ENCODE measurements at regions not wholly inside any gene's neighbourhood (a gene's known extent, or its start where the extent isn't known, plus 50 kb on each side); places are given as distances from the start of the nearest gene placed in this dataset.

GRCh38 chr20:50305636-50306477, 115.2 kb downstream of the CEBPB start:
- CTCF ChIA-PET, result interaction anchor here (0.6 kb wide), 1 partner anchor 61 kb away, joined by 3 read pairs; no protein-coding TSS in a partner anchor
- intact Hi-C loops (cut with micrococcal nuclease; ENCODE audit: unreplicated experiment), result no loop called here
- no peak overlapping the region for H3K4me3 Mint-ChIP-seq (ENCODE audit: low read depth, unreplicated experiment)
- H3K36me3 Mint-ChIP-seq (ENCODE audit: insufficient read depth, unreplicated experiment), result no peaks in the 10 kb centered on the region
- peak overlapping the region; percentile 2 for H3K27ac Mint-ChIP-seq (ENCODE audit: unreplicated experiment)
- no peak for DNase-seq
- BruUV-seq (replicated peaks), result no TSS peak
- peaks cover 10% of the 10 kb centered on the region for H3K27me3 Mint-ChIP-seq (ENCODE audit: unreplicated experiment)
- H3K9me3 Mint-ChIP-seq (ENCODE audit: low read depth, unreplicated experiment), result no peaks in the 10 kb centered on the region
- no peak for TF ChIP-seq CTCF (IDR thresholded peaks at IDR 0.05; ENCODE audit: unreplicated experiment)
- peaks cover 57% of the 10 kb centered on the region for H3K4me1 Mint-ChIP-seq (ENCODE audit: low read depth, unreplicated experiment)

GRCh38 chr20:50306478-50307423, 116.1 kb downstream of the CEBPB start:
- TF ChIP-seq CTCF (IDR thresholded peaks at IDR 0.05; ENCODE audit: unreplicated experiment), result no peak
- H3K36me3 Mint-ChIP-seq (ENCODE audit: insufficient read depth, unreplicated experiment), result no peaks in the 10 kb centered on the region
- H3K4me3 Mint-ChIP-seq (ENCODE audit: low read depth, unreplicated experiment), result no peak overlapping the region
- H3K4me1 Mint-ChIP-seq (ENCODE audit: low read depth, unreplicated experiment), result peaks cover 58% of the 10 kb centered on the region
- H3K9me3 Mint-ChIP-seq (ENCODE audit: low read depth, unreplicated experiment), result no peaks in the 10 kb centered on the region
- H3K27ac Mint-ChIP-seq (ENCODE audit: unreplicated experiment), result peak overlapping the region; percentile 2
- peaks cover 1% of the 10 kb centered on the region for H3K27me3 Mint-ChIP-seq (ENCODE audit: unreplicated experiment)
- no TSS peak for BruUV-seq (replicated peaks)
- DNase-seq, result no peak
- intact Hi-C loops (cut with micrococcal nuclease; ENCODE audit: unreplicated experiment), result no loop called here
- CTCF ChIA-PET, result interaction anchor here (0.6 to 1.0 kb wide), 3 partner anchors 22 to 456 kb away, joined by 3 to 4 read pairs (median 3); no protein-coding TSS in a partner anchor

- CTCF ChIA-PET, result interaction anchor here (1.3 to 1.9 kb wide), 3 partner anchors 12 to 15 kb away, joined by 4 to 5 read pairs (median 5); no protein-coding TSS in a partner anchor
- peak overlapping the region; percentile 20 for H3K27ac Mint-ChIP-seq (ENCODE audit: unreplicated experiment)
- no peaks in the 10 kb centered on the region for H3K36me3 Mint-ChIP-seq (ENCODE audit: insufficient read depth, unreplicated experiment)
Observed at GRCh38 chr20:50308166-50308512, 117.5 kb downstream of the CEBPB start.

More at GRCh38 chr20:50308166-50308512, 117.5 kb downstream of the CEBPB start:
- no peak for TF ChIP-seq CTCF (IDR thresholded peaks at IDR 0.05; ENCODE audit: unreplicated experiment)
- H3K27me3 Mint-ChIP-seq (ENCODE audit: unreplicated experiment), result peaks cover 9% of the 10 kb centered on the region
- peaks cover 65% of the 10 kb centered on the region for H3K4me1 Mint-ChIP-seq (ENCODE audit: low read depth, unreplicated experiment)
- no TSS peak for BruUV-seq (replicated peaks)
- no peak for DNase-seq
- intact Hi-C loops (cut with micrococcal nuclease; ENCODE audit: unreplicated experiment), result no loop called here
- no peaks in the 10 kb centered on the region for H3K9me3 Mint-ChIP-seq (ENCODE audit: low read depth, unreplicated experiment)
- no peak overlapping the region for H3K4me3 Mint-ChIP-seq (ENCODE audit: low read depth, unreplicated experiment)
